ENCODE measurements at regions not wholly inside any gene's neighbourhood (a gene's known extent, or its start where the extent isn't known, plus 50 kb on each side); places are given as distances from the start of the nearest gene placed in this dataset.

DNA sequence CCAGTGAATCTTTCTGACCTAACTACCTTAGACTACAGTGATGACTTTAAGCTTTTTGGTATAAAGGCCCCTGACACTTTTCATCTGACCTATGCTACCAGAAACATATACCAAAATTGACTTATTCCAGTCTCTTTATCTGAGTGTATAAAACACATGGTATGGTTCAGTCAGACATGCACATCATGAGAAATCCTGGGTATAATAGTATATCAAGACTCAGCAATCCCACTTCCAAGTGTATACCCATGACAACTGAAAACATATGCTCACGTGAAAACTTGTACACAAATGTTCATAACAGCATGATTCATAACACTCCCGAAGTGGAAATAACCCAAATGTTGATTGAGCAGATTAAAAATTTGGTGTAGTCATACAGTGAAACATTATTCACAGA is 70.0 kb upstream of the RPRM start:
- Histone ChIP-seq H3K4me3 (no peak overlapping the region), H3K36me3 (no peaks in the 10 kb centered on the region), H3K27me3 (no peaks in the 10 kb centered on the region), H3K27ac (no peak overlapping the region), H3K4me1 (no peaks in the 10 kb centered on the region), H3K9me3 (no peaks in the 10 kb centered on the region)
- TF ChIP-seq POLR2A (IDR thresholded peaks at IDR 0.05) (no peak), CTCF (IDR thresholded peaks at IDR 0.05) (no peak)
- no peak for DNase-seq

DNA sequence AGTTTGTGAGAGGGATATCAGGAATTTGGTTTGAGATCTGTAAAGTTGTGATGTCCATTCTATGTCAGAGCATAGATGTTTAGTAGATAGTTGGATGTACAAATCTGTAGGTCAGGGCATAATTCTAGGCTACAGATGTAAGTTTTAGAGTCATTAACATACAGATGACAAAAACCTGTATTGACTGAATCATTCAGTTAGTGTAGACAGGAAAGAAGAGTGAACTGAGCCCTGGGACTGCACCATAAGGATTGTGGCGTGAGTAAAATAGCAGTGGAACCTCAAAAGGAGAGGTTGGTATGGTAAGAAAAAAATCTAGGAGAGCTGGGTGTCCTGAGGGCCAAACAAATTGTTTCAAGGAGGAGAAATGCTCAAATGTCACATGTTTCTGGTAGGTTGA is 73.1 kb upstream of the RPRM start:
- Histone ChIP-seq H3K27me3 (no peaks in the 10 kb centered on the region), H3K9me3 (no peaks in the 10 kb centered on the region), H3K4me3 (no peak overlapping the region), H3K27ac (no peak overlapping the region), H3K36me3 (no peaks in the 10 kb centered on the region), H3K4me1 (no peaks in the 10 kb centered on the region)
- TF ChIP-seq CTCF (IDR thresholded peaks at IDR 0.05) (no peak), POLR2A (IDR thresholded peaks at IDR 0.05) (no peak)
- DNase-seq = no peak

GRCh38 chr2:153557211-153557610 is 78.6 kb upstream of the RPRM start:
- TF ChIP-seq CTCF (IDR thresholded peaks at IDR 0.05) (no peak), POLR2A (IDR thresholded peaks at IDR 0.05) (no peak)
- no peak for DNase-seq
- no peak overlapping the region for H3K27ac ChIP-seq
- H3K27me3 ChIP-seq = no peaks in the 10 kb centered on the region
- no peaks in the 10 kb centered on the region for H3K36me3 ChIP-seq
- H3K4me1 ChIP-seq = no peaks in the 10 kb centered on the region
- no peaks in the 10 kb centered on the region for H3K9me3 ChIP-seq
- no peak overlapping the region for H3K4me3 ChIP-seq

GRCh38 chr2:153557714-153558113 is 79.2 kb upstream of the RPRM start:
- DNase-seq = no peak
- Histone ChIP-seq H3K27ac (no peak overlapping the region), H3K4me3 (no peak overlapping the region), H3K27me3 (no peaks in the 10 kb centered on the region), H3K36me3 (no peaks in the 10 kb centered on the region), H3K9me3 (no peaks in the 10 kb centered on the region), H3K4me1 (no peaks in the 10 kb centered on the region)
- TF ChIP-seq CTCF (IDR thresholded peaks at IDR 0.05) (no peak), POLR2A (IDR thresholded peaks at IDR 0.05) (no peak)

DNA sequence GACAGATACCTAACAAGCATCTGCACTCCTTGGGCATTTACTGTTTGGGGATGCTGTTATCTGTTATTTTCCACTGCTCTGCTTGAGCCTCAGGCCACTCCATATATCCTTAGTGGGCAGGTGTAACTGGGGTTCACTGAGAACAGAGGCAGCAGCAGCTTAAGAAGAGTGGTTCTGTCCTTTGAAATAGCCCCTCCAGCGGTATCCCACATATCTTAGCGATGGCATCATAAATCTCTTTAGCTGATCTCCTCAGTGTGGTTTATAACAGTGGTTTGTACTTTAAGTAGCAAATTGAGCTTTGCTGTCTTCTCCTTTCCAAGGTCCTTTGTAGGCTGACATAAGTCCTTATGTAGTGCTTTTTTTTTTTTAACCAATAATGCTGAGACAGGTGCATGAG is 79.7 kb upstream of the RPRM start:
- no peak for TF ChIP-seq CTCF (IDR thresholded peaks at IDR 0.05)
- TF ChIP-seq POLR2A (IDR thresholded peaks at IDR 0.05) = no peak
- no peak for DNase-seq
- Histone ChIP-seq H3K36me3 (no peaks in the 10 kb centered on the region), H3K4me1 (no peaks in the 10 kb centered on the region), H3K27me3 (no peaks in the 10 kb centered on the region), H3K4me3 (no peak overlapping the region), H3K27ac (no peak overlapping the region), H3K9me3 (no peaks in the 10 kb centered on the region)

DNA sequence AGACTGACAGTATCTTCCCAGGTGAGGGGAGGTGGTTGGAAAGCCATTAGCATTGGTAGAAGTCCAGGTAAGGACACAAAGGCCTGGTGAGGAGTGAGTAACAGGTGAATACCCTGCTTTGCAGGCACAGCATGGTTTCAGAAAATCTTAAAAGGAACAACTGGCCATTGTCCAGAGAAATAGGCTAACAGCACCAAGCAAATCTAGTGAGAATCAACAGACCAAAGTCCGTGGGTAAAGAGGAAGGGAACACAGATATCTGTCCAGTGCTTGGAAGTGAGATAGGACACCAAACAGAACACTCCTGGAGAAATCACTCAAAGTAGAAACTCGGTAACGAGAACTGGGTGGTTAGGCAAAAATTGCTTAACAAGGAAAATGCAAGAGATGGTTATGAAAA is 88.8 kb upstream of the RPRM start:
- no peak overlapping the region for H3K4me3 ChIP-seq
- TF ChIP-seq POLR2A (IDR thresholded peaks at IDR 0.05) (no peak), CTCF (IDR thresholded peaks at IDR 0.05) (no peak)
- no peaks in the 10 kb centered on the region for H3K9me3 ChIP-seq
- H3K4me1 ChIP-seq = no peaks in the 10 kb centered on the region
- H3K27ac ChIP-seq = no peak overlapping the region
- H3K27me3 ChIP-seq = no peaks in the 10 kb centered on the region
- H3K36me3 ChIP-seq = no peaks in the 10 kb centered on the region
- DNase-seq = no peak
